Germinal center (tissue), 1 donor: ENCODE measurements at regions not wholly inside any gene's neighbourhood (a gene's known extent, or its start where the extent isn't known, plus 50 kb on each side); places are given as distances from the start of the nearest gene placed in this dataset.
A peak's percentile ranks its signal among the peaks of the same experiment; 100 is the strongest.
"Not testable (repeated sequence)": the region's sequence is repeated elsewhere in the genome, so short reads cannot be mapped to it uniquely, and the experiment has no call there.

Experiments
- DNase-seq: peaks from one replicate; pipeline ENCODE4 v3.0.0; 2012; ENCODE audit warnings: mixed read lengths, low spot score

DNA sequence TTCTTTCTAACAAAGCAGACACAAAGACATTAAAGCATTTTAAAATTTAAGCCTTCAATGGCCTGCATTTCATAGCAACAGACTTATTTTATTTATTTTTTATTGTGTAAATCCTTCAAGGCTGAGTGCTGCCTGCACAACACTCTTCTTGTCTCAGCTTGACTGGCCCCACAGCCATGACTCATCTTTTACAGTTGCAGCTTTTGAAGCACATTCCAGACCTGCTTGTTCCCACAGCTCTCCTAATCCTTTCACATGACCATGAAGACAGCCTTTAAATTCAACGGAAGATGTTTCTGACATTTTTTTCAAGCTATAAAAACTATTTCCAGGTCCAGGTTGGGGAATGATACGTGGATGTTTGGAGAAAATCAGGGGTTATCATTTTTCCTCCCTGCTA lies 276.9 kb upstream of the TACR3 start:
- DNase-seq, result no peak

- no peak for DNase-seq
Measured at GRCh38 chr4:103996064-103996463, 276.3 kb upstream of the TACR3 start.

- DNase-seq, result no peak
Measured at GRCh38 chr4:103994059-103994458, 274.3 kb upstream of the TACR3 start.

GRCh38 chr4:103982454-103982853 lies 262.7 kb upstream of the TACR3 start:
- no peak for DNase-seq

GRCh38 chr4:103948244-103949018 lies 228.6 kb upstream of the TACR3 start:
- DNase-seq, result no peak

GRCh38 chr4:103947617-103948016 lies 227.8 kb upstream of the TACR3 start:
- DNase-seq, result no peak

GRCh38 chr4:103946621-103947268 lies 227.0 kb upstream of the TACR3 start:
- not testable (repeated sequence) for DNase-seq

DNA sequence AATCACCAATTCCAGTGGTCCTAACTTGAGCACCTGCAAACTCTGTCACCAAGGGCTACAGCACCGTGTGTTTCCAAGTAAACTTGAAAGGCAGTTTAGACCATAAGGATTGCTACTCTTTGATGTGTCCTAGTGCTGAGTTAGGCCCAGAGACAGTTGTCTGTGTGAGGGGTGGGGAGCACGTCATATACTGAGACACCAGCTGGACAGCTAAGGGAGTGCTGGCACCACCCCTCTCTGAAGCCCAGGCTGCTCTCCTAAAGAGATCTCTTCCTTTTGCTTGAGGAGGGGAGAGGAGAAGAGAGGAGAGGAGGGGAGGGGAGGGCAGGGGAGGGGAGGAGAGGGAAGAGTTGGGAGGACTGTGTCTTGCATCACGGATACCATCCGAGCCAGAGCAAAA lies 218.7 kb upstream of the TACR3 start:
- no peak for DNase-seq

- no peak for DNase-seq
Measured at GRCh38 chr4:103936653-103937145, 216.9 kb upstream of the TACR3 start.

DNA sequence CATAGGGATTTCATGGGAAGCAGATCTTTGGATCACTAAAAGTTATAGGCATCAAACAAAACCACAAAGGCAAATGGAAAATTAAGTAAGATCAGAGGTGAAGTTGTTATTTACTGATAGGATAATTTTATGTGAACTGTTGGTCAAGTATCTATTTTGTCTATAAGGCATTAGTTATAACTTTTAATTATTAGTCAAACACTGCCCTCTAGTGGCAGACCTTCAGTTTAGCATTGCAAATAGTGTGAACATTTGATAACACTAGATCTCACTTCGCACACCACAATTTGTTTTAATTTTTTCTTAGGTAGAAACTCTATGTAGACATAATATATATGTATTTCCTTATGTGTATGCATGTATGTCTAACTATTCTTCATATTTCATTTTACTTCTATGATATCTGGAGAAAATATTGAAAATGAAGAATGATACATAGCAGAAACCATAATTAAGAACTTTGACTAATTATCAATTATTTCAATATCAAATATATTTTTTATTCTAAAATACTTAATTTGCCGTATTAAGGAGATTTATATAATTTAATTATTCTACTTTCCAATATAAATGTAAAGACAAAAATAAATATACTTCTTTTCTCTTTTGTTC lies 214.5 kb upstream of the TACR3 start:
- peak; percentile 5 for DNase-seq

GRCh38 chr4:103928370-103928769 lies 208.6 kb upstream of the TACR3 start:
- no peak for DNase-seq

DNA sequence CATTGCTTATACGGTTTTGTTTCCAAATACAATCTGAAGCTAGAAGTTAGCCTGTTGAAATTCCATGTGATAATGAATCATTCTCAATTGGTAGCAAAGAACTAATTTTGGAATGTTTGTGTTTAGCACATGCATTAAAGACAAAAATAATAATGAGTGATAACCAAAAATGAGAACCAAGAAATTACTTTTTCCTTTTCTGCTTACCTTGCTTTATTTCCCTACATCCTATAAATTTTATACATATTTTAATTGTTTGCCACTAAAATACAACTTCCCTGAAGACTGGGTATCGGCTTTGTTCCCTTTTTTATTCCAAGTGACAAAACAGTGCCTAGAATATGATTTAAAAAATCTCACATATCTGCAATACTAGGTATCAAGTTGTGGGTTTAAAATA lies 203.8 kb upstream of the TACR3 start:
- no peak for DNase-seq

- no peak for DNase-seq
Measured at GRCh38 chr4:103918214-103918613, 198.4 kb upstream of the TACR3 start.

DNA sequence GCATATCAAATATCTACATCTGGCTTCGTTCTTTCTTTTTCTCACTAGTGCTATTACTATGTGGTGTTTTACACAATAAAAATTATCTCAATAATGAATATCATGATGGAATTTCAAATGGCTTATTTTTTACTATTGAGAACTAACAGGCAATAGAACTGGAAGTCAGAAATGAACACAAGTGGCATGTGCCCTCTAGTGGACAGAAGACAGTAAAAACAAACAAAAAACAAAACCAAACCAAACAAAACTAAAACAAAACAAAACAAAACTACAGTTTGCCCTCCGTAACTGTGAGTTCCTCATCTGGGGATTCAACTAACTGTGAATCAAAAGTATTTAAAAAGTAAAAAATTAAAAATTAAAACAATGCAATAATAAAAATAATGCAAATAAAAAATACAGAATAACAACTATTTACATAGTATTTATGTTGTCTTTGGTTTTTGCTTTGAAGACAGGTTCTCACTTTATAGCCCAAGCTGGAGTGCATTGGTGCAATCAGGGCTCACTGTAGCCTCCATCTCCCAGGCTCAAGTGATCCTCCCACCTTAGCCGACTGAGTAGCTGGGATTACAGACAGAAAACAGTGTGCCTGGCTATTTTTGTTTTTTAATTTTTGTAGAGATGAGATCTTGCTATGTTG lies 195.6 kb upstream of the TACR3 start:
- DNase-seq, result no peak

GRCh38 chr4:103907414-103907813 lies 187.6 kb upstream of the TACR3 start:
- DNase-seq, result no peak

- DNase-seq, result no peak
Measured at GRCh38 chr4:103904123-103904522, 184.3 kb upstream of the TACR3 start.

DNA sequence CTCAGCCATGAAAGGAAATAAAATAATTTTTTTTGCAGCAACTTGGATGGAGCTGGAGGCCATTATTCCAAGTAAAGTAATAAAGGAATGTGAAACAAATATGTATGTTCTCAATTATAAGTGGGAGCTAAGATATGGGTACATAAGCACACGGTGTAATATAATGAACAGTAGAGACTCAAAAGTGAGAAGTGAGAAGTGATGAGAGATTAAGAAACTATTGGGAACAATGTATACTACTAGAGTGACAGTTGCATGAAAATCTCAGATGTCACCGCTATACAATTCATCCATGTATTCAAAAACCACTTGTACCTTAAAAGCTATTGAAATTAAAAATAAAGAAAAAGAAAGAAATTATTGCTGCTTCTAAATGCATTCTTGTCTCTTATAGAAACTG lies 182.9 kb upstream of the TACR3 start:
- no peak for DNase-seq

DNA sequence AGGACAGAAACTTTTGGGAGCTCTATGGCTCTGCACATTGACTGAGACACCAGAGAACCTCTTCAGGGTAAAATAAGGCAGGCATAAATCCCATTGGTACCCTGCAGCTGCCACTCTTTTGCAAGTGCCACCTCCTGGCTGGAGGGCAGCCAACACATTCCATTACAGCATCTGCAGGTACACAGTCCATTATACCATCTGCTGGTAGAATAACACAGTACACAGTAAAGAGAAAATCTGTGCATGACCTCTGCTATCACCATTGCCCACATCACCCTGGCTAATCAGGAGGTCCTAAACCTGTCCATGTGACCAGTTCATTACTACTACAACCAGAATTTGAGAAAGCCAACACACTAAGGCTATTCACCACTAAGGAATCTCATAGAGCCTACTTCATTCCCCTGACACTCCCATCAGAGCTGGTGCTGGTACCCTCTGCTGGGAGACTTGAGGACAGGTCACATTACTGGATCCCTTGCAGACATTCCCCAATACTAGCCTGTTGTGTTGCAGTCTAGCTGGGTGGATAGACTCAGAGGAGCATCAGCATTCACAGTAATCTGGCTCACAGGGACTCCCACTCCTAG lies 176.2 kb upstream of the TACR3 start:
- DNase-seq, result no peak

GRCh38 chr4:103892586-103892985 lies 172.8 kb upstream of the TACR3 start:
- DNase-seq, result no peak

DNA sequence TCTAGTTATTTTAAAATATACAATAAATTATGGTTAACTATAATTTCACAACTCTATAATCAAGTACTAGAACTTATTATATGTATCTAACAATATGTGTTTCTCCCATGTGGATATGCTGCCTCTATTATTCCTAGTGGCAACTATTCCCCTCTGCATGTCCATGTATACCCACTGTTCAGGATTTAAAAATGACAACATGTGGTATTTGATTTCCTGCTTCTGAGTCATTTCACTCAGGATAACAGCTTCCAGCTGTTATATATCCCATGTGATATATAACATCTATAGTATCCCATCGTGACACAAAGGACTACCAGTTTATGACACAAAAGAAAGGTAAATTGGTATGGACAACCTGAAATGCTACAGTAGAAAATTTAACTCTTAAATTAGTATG lies 167.4 kb upstream of the TACR3 start:
- no peak for DNase-seq

- no peak for DNase-seq
Measured at GRCh38 chr4:103885152-103885551, 165.4 kb upstream of the TACR3 start.

DNA sequence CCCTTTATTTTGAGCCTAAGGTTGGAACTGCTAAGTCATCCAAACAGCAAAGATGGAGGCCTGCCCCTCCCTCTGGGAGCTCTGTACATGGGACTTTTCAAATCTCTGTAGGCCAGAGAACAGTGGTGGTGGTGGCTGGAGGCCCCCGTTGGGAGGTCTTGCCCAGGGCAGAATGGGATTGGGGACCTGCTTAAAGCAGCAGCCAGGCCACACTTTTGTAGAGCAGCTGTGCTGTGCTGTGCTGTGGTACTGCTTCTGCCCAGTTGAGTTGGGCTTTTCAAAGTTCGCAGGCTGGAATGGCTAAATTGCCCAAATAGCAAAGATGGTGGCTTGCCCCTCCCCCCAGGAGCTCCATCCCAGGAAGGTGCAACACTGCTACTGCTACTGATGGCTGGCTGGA lies 147.5 kb upstream of the TACR3 start:
- no peak for DNase-seq
